NCI-H2171 (cell line): ENCODE measurements at regions not wholly inside any gene's neighbourhood (a gene's known extent, or its start where the extent isn't known, plus 50 kb on each side); places are given as distances from the start of the nearest gene placed in this dataset.
"Not testable (repeated sequence)": the region's sequence is repeated elsewhere in the genome, so short reads cannot be mapped to it uniquely, and the experiment has no call there.

Experiments
- DNase-seq: peaks from one replicate; lab custom pipeline; 2025; lab: John Stamatoyannopoulos, UW

DNA sequence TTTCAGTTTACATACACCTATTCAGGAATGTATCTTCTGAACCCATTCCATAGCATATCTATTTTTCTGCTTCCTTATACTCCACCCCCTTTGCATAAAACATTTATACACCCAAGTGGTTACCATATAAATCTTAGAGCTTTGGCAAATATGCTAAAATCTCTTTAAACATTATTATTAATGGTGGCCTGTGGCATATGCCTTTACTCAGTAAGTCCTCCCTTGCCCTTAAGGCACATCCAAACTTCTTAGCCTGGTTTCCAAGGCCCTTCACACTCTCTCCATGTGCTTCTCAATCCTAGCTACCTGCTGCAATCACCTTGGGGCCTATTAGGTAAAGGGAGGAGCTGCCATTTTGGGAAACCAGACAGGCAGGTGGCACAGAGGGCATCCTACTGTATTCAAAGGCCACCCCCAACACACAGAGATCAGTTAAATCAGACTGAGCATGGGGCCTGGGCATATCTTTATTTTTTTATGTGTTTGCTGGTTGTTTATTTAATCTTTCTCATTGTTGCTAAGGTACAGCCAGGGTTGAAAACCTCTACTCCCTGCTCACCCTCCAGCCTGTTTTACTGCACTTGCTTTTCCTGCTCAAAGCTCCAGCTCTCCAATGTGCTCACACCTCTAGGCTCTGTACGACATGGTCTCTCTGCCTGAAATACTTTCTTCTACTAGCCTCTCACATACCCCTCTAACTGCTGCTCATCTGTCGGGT lies 242.8 kb upstream of the HNRNPA3 start:
- no peak for DNase-seq

DNA sequence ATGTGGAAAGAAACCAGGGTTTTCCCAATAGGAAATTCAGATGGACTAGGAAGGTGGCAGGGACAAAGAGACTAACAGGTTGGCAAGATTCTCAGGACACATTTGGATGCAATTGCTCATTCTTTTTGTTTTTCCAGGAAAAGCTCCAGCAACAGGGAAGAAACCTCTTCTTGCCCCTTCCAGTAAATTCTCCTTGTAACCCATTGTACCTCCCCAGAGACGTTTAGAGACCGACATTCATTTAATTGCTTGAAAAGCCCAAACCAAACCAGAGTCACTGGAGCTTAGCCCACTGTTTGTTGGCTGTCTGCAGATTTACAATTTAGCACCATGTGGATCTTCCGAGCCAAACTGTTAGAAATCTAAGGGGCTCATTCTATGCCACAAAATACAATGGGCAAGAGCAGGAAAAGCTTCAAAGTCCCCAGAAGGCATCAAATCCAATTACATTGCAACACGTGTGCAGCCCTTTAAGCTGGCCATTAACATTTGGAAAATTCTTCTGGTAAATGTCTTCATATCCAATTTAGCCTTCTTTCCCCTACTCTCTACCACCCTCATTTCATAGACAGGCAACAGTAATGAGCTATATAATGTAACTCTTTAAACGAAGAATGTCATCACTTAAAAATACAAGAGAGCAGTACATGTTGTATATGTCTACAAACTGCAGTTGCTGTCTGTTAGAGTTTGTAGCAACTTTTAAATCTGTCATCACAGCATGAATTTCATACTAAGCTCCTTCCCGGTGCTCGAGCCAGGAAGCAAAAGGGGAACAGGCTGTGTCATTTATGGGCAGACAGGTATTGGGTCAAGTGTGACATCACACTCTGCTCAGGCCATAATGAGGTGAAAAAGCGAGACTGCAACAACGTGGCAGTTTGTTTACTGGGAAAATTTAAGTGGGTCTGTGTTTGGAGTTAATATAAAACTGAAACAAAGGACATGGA lies 235.6 kb upstream of the HNRNPA3 start:
- no peak for DNase-seq

DNA sequence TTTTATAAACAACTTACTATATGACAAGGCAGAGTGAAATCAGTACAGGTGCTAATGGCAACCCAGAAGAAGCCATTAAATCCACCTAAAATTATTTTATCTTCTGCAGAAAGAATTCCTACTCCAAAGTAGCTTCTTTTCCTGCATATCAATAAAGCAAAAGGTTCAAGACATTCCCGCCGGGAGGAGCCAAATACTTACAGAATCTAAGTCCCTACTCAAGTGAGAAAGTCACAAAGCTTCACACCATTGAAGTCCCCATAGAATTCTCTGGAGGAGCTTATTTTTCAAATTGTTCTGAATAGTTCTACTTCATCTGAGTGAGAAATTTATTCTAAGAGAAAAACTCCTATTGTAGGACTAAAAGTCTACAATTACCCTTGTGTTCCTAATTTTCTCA lies 233.7 kb upstream of the HNRNPA3 start:
- DNase-seq: no peak

DNA sequence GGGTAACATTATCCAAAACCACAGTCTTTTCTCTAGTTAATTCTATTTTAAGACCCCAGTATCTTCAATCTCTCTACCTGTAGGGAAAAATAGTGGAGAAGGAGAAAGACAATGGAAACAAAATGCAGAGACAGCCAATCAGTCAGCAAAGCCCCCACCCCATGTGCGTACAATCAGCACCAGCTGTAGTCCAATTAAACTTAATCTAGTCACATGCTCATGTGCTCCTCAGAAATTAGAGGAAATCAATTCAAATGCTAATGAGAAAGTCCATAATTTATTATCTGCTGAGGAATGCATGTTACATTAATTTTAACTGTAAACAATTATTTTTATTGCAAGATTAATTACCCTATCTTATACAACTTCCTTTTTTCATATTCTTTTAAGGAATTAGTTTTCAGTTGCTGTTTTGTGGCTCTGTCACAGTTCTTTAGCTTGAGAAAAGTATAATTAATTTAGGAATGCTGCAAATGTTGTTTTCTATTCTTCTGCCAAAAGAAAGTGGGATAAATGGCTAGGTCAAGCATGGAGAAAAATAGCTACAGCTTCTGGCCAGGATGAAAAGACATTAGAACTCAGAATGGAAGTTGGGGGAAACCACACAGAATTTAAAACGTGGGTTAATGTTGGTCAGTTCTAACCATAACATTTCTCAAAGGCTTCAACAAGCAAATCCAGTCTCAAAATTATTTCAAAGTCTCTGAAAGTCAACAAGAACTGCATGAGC lies 232.4 kb upstream of the HNRNPA3 start:
- DNase-seq: no peak

DNA sequence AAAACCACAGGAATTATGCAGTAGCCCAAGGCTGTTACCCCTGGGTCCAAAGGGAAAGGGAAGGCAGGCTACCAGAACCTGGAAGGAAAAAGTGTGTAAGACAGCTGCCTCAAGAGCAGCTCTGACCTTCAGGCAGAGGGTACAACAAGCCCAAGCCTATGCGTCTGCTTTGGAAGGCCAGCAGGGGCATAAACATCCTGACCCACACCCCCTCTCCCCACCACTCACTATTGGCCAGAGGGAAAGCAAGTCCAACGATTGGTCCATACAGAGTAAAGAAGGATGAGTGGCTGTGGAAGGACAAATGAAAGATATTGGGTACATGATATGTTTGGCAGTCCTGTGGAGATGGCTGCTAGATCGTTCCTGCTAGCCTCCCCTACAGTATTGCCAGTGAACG lies 227.6 kb upstream of the HNRNPA3 start:
- DNase-seq: no peak

DNA sequence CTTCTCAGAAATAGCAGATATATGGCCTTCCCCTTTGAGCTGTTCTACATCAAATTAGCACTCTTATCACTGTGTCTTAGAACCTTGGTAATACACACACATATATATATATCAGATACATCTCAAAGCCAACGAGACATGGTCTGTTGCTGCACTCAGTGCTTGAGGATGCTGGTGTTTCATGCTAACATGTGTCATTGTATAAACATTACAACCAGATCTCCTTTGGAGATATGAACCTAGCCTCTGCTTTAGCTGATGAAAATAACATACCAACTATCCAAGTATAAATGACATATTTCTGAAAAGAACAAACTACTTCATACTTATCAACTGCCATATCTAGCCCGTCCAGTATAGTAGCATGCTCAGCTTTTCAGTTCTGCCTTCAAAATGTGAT lies 226.7 kb upstream of the HNRNPA3 start:
- DNase-seq: no peak

DNA sequence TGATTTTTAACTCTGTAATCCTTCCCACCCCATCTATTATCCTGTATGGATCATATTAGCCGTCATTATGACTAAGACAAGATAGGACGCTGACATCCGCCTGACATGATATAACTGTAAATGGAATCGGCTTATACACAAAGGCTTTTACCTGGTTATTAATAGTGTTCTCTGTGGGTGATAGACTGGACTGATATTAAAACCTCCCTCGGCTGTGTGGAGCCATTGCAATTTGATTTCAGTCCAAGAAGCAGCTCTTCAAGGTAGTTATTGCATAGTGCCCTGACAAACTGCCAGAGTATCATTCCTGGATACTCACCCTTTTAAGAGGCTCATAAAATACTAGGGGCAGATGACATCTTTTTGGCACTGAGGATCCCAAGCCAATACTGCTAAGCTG lies 226.1 kb upstream of the HNRNPA3 start:
- no peak for DNase-seq

DNA sequence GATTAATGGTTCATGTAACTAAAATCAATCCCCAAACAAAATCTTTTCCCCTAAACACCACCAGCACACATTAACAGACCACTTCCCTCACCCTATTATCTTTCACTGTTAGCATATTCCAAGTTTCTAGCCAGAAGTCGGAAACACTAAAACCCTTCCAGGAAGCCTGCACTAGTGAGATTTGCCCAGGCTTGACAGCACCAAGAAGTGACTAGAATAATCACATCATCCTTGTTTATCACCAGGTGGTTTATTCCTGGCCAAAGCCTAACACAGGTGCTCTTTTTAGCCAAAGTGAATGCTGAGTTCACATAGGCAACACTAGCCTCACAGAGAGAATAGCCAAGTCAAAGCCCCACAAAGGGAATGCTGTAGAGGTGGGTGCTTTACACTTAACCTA lies 221.2 kb upstream of the HNRNPA3 start:
- DNase-seq: no peak

DNA sequence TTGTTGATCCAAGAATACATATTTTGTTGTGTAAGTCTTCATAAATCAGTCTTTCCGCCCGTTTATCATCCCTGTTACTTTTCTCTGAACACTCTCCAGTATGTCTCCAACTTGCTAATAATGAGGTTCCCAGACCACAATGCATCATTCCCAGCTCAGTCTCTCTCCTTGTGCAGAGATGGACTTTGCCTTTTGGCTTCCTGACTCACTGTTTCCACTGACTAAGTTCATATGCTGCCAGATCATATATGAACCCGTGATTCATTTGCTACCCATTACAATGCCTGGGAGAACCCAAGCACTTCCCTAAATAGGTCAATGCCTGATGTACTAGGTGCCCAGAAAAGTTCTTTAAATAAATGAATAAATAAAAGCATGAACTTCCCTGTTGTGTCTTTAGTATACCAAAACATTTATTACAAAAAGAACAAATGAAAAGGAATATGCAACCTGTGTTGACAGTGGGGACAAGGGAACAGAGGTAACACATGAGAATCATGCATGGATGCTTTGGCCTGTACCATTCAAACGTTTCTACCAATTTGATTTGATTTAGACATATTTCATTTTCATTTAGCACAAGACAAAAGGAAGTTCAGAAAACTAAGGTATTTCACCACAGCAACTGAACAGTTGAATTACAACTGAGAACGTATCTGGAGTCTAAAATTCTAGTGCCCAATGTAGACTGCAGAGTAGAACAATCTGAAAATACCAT lies 215.4 kb upstream of the HNRNPA3 start:
- no peak for DNase-seq

DNA sequence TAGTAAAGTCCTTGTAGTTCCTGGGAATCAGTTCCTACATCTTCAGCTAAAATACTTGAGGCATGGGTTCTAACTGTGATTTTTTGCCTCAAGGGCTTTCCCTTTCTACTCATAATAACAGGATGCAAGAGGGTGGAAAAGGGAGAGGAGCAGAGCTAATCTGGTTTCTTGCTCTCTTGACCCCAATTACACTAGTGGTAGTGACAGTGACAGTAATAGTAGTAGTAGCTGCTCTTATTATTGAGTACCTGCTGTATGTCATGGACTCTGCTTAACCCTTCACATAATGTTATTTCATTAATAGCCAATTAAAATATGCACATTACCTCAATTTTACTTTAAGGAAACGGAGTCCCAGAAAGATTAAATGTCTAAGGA lies 214.8 kb upstream of the HNRNPA3 start:
- no peak for DNase-seq

DNA sequence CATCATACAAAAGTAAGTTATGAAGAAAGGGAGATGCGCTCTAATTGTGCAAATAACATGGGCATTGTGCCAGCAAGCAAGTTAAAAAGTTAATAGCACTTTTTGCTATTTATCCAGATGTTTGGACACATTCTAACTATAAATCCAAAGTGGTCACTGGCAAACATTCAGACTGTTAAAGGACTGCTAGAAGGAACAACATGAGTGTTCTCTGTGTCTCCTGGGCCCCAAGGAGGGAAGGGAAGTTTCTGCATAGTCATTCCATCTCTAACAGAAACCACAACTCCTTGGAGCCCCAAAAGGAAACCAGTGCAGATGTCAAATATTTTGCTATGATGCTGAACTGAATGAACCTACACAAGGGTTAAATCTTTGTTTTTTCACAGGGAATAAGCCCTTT lies 213.3 kb upstream of the HNRNPA3 start:
- DNase-seq: no peak

DNA sequence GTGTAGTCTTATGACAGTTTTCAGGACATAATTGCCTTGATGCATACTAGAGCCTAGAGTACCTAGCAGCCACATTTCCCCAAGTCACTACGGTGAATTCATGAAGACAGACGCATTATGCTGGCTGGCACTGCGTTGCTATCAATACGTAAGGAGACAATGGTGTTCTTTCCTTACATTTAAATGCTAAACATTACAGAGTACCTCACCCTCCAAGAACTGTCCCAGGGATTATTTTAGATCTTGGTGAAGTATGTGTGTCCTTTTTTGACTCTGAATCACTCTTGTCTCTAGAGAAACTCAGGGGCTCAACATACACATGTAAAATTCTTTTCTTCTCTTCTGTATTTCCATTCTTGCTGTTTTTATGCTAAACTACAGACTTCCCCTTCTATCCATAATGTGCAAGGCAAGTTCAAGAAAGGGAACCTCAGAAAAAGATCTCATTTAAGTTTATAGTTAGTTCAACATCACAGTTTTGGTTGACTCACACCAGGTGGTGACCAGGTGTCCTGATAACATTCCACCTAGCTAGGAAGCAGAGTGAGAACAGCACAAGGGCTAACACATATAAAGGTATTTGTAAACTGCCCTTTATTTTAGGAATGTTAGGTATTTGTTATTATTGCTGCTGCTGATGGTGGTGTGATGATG lies 212.4 kb upstream of the HNRNPA3 start:
- no peak for DNase-seq

DNA sequence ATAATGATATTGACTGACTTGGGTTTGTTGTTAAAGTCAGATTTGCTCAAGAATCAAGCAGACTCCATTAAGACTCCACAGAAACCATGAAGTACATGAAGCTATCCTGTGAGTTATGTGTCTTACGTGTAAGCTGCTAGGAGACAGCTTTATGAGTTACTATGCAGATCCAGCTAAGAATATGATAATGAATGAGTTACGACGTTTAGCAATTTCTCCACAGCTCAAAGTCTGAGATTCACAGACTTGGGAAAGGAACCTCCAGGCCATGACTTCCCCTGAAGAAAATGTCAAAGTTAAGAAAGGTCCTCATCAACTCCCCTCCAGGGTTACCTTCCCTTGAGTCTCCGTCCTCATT lies 211.9 kb upstream of the HNRNPA3 start:
- DNase-seq: no peak

DNA sequence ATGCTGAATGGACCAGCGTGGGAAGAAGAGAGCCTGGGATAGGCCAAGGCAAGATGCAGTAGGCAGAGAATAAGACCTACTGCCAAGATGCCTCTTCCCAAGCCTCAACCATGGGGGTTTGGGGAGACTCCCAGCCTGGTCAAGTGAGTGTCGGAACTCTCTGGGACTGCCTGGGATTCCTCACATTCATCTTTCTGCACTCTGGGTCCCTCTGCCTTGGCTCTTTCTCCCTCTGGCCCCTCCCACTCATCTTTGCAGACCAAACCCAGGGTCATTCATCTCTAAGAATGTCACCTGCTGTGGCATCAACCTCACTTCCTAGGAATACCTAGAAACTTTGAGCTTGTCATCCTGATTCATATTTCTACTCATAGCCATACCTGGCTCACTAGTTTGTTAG lies 211.3 kb upstream of the HNRNPA3 start:
- no peak for DNase-seq

DNA sequence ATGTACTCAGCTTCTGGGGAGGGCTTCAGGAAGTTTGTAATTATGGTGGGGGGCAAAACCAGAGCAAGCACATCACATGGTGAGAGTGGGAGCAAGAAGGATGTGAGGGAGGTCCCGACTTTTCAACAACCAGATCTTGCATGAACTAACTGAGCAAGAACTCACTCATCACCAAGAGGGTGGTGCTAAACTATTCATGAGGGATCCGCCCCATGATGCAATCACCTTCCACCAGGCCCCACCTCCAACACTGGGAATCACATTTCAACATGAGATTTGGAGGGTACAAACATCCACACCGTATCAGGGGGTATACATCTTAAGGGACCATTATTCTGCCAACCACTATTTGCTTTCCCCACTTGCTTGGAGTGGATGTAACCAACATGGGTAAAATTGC lies 209.6 kb upstream of the HNRNPA3 start:
- DNase-seq: no peak

DNA sequence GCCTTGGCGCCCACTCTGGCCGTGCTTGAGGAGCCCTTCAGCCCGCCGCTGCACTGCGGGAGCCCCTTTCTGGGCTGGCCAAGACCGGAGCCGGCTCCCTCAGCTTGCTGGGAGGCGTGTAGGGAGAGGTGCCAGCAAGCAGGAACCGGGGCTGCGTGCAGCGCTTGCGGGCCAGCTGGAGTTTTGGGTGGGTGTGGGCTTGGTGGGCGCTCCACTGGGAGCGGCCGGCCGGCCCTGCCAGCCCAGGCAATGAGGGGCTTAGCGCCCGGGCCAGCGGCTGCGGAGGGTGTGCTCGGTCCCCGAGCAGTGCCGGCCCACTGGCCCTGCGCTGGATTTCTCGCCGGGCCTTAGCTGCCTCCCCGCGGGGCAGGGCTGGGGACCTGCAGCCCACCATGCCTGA lies 204.9 kb upstream of the HNRNPA3 start:
- not testable (repeated sequence) for DNase-seq

DNA sequence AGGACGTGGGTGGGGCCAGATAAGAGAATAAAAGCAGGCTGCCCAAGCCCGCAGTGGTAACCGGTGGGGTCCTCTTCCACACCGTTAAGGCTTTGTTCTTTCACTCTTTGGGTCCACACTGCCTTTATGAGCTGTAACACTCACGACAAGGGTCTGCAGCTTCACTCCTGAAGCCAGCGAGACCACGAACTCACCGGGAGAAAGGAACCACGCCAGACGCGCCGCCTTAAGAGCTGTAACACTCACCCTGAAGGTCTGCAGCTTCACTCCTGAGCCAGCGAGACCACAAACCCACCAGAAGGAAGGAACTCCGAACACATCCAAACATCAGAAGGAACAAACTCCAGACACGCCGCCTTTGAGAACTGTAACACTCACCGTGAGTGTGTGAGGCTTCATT lies 203.9 kb upstream of the HNRNPA3 start:
- not testable (repeated sequence) for DNase-seq

DNA sequence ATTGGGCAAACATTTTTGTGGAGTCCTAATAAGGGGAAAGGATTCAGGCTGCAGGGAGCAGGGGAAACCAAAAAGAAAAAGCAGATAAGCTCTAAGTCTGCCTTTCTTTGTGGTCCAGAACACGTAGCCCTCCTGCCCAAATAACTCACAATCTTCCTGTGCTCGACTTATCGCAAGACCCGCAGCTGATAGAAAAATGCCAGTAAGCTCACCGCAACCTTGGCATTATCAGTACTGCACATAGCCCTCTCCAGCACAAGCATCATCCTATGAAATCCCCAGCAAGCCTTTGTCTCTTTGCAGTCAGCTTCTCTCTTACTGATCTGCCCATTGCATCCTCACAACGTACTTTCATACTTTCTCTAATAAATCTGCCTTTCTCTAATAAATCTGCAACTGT lies 202.4 kb upstream of the HNRNPA3 start:
- DNase-seq: no peak

DNA sequence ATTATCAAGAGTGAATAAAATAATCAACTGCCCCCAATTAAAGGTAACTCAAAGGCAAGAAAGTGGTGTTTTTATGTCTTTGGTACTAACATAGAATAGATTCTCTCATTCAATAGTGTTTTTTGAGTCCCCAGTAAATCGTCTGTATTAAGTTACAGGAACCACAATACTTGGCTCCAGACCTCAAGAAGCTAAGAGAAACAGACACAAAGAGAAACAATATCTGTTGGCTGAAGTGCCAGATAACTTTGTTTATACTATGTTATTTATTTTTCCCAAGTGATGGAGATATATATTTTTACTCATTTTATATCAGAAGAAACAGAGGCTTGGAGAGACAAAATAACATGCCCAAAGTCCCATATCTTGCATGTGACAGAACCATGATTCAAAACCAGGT lies 201.7 kb upstream of the HNRNPA3 start:
- DNase-seq: no peak

DNA sequence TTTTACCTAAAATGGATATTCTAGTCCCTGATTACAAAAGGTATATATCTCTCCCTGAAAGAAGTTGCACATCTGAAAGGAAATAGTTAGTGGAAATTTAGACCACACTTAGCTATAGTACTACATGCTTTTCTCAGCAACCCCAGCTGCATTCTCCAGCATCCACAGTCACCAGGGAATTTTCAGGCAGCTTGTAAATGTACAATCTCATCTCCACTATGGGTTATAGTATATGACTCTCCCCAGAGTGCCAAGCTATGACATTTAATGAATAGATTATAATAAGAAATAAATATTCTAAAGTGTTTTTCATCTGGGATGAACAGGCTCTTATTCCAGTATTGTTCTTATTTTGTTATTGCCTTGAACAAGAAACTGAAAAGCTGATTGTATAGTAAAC lies 197.6 kb upstream of the HNRNPA3 start:
- DNase-seq: no peak

DNA sequence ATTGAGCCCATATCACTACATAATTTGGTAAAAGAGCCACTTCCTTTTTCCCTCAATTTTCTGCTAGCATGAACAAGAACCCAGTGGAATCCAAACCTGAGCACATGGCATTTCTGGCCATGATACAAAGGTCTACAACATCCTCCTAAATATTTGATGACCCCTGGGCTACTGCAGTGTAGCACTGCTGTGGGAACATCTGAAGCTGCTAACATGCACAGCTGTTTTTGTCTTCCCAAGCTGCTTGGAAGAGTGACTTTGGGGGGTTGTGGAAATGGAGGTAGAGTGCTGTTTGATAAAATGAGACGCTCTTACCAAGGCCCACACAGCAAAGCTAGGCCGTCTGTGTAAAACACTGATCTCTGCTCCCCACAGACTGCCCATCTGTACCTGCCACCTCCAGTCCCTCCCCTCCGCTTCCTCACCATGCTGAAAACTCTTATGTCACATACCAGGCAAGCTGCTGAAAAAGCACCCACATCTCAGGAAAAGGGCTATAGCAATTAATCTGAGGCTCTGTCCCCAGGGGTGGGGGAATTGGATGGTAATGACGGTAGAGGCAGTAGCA lies 197.2 kb upstream of the HNRNPA3 start:
- DNase-seq: no peak
